Inflammatory macrophage (primary cell): ENCODE measurements at regions not wholly inside any gene's neighbourhood (a gene's known extent, or its start where the extent isn't known, plus 50 kb on each side); places are given as distances from the start of the nearest gene placed in this dataset.
"Not testable (repeated sequence)": the region's sequence is repeated elsewhere in the genome, so short reads cannot be mapped to it uniquely, and the experiment has no call there.

Experiments
- DNase-seq, 2 donors: peaks; one replicate each; pipeline ENCODE4 v3.0.0-alpha.2; 2020 to 2022

DNA sequence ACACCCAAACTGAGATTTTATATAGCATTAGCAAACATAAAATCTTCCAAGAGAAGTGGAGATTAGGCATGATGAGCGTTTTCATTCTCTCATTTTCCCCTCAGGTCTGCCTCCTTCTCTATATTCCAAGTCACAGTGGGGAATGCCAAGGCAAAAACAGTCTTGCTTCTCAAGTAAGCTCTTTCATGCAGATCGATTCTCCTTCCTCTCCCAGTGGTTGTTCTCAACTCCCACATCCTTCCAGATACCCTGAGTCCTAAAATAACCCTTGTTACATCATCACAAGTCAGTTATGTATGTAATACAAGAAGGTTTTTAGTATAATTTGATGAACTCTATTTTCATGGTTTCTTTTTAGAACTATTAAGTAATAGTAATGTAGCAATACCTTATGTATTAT, 150.6 kb downstream of the TXNL1 start:
- DNase-seq: peak; percentile 13 to 31

DNA sequence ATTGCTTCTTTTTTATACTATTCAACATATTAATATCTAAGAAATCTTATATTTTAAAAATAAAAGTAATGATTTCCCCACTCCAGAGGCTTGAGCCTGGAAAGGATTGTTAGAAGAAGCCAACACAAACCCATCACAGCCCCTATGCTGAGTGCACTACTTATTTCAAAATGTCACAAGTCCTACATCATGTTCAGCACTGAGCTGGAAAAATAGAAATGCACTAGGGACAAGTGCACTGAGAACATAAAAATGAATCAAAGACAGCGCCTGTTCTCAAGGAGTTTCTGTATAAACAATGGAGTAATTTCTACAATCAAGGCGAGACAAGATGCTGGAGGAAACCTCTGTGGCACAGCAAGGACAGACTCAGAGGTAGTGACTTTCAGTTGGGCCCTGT, 155.0 kb downstream of the TXNL1 start:
- DNase-seq: no peak

- not testable (repeated sequence) for DNase-seq
Observed at GRCh38 chr18:56482813-56483212, 155.6 kb downstream of the TXNL1 start.

GRCh38 chr18:56481751-56482150, 156.6 kb downstream of the TXNL1 start:
- DNase-seq: no peak

DNA sequence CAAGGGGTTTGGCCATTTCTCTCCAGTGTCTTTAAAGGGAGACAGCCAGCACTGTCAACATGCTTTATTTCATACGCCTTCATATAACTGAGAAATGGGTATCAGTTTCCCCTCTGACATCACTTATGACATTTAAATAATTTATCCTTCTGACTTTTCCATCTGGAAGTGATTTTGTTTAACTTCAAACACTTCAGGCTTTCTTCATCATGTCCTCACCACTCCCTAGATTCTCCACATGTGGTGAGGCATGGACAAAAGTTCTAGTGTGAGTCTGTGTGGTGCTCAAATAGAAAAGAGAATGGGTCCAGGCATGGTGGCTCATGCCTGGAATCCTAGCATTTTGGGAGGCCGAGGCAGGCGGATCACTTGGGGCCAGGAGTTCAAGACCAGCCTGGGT, 158.6 kb downstream of the TXNL1 start:
- DNase-seq: no peak

- DNase-seq: no peak
Observed at GRCh38 chr18:56475250-56475649, 163.1 kb downstream of the TXNL1 start.

- DNase-seq: peak; percentile 13 to 34
Observed at GRCh38 chr18:56473400-56474024, 164.9 kb downstream of the TXNL1 start.

DNA sequence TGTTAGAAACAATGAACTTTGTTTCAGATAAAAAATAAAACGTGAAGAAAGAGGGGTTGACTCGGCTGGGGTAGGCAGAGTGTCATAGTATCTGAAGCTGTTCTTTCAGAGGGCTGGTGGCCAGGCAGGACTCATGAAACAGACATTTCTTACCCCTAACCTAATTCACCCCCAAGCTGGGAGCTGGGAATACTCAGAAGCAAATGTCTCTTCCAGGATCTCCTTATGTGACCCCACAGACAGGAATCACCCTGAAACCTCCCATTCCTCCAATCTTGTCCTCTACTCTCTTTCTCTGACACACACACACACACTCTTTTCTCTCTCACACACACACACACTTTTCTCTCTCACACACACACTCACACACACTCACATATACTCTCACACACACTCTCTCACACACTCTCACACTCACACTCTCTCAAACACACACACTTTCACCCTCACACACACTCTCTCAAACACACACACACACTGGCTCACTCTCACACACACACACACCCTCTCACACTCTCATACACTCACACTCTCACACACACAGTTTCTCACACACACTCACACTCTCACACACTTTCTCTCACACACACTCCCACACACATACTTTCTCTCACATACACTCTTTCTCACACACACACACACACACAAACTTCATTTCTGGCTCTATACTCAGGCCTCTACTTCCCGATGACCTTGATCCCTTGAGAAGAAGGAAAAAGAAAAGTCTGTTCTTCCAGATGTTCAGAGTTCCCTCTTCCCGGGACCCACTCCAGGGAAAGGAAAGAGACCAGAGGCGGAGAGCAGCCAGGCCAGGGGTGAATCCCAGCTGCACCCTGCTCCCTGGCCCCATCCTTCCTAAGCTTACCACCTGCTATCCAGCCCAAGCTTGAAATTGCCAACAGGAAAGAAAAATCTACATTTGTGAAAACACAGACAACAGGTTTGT, 167.7 kb downstream of the TXNL1 start:
- no peak for DNase-seq

DNA sequence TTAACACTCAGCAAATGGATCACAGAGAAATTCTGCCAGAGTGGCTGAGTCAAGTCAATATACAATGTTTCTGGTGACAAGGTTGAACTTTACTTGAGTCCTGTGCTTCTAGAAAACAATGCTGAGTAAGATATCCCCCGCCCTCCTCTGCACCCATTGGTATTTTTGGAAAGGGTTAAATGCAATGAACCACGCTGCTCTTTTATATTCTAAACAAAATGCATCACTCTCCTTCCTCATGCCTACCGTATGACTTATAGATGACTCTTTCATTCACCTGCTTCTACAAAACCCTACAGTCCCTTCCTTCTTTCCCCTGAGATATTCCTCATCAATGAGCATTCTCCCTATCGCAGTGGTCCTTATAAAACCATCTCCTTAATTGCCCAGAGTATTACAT, 168.8 kb downstream of the TXNL1 start:
- DNase-seq: no peak

- peak; percentile 76 to 94 for DNase-seq
Observed at GRCh38 chr18:56468396-56468795, 170.0 kb downstream of the TXNL1 start.

DNA sequence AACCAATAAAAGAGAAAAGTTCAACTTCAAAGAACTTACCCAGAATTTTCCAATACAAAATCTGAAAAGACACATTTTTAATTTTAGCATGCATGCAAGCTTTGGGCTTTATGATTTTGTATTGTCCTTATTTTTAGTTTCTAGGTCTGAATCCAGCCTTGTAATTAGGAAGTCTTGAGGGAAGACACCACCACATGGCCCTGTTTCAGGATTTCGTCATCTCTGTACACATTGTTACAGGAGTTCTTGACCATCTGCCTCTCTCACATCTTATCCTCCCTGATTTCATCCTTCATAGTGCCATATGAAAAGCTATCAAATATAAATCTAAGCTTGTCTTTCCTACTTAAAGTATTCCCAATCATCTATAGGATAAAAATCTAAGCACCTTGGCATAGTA, 176.1 kb downstream of the TXNL1 start:
- DNase-seq: no peak

GRCh38 chr18:56461151-56461550, 177.2 kb downstream of the TXNL1 start:
- DNase-seq: no peak

DNA sequence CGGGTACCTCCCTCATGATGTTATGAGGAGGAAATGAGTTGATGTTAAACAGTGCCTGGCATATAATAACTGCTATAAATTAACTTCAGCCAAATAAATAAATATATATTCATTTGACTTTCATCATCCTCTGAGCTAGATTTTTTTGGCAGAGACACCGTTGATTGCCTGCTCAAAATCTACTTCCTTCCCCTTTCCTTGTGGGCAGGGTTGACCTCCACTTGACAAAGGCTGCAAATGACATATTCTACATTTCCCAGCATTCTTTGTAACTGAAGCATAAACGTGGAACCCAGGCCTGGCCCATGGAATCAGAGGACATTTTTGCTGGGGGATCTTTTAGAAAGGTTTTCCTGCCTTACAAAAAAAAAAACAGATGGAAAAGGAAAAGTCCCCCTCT, 177.8 kb downstream of the TXNL1 start:
- DNase-seq: peak in 1 of 2 donors; percentile 55

DNA sequence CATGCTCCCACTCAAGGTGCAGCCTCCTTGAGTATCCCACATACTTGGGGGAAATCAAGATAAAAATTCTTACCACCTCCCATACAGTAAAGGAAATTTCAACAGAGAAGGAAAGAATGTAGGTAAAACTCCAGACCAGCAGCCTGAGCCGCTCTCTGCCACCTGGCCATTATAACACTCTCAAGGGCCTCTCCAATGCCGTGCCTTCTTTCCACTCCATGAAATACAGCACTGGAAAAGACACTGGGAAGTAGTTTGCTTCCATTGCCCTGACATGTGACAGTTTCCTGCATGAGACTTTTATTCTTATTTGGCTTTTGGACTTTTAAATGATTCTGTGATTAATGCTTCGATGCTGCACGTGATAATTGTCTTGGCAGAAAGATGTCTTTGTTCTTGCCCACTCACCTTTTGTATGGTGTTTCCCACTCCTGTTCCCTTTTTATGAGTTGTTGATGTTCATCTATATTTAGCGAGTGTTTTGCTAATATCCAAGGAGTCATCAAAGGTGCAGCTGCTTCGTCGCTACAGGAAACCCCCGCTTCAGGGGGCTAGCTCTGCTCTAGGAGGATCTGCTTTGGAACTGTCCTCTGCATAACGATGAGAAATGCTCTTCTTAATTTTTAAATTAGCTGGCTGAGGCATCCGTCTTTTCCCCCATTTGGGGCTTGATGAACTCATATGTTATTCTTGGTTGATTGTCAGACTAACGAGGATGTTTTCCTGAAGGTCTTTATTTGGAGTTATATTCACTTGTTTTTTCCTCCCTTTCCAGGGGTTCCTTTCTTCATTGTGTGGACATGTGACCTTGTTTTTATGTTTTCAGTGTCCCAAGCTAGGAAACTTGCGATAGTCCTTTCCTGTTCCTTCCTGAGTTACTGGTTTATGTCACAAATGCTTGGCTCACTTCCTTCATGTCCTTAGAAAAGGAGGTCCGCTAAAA, 179.4 kb downstream of the TXNL1 start:
- no peak for DNase-seq

GRCh38 chr18:56455874-56456273, 182.5 kb downstream of the TXNL1 start:
- DNase-seq: no peak

DNA sequence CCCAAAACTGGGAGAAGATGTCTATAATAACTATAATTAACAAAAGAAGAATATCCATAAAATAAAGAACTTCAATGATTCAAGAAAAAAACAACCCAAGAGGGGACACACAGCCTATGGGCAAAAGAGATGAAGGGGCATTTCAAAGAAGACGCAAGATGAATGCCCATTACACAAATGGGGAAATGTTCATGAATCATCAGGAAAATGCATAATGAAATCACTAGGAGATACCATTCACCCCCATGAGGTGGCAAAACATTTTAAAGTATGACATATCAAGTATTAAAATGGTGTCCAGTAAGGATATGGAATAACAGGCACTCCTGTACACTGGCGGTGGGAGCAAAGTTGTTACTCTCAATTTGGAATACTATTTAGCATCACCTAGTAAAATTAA, 183.3 kb downstream of the TXNL1 start:
- DNase-seq: peak in 1 of 2 donors; percentile 31

DNA sequence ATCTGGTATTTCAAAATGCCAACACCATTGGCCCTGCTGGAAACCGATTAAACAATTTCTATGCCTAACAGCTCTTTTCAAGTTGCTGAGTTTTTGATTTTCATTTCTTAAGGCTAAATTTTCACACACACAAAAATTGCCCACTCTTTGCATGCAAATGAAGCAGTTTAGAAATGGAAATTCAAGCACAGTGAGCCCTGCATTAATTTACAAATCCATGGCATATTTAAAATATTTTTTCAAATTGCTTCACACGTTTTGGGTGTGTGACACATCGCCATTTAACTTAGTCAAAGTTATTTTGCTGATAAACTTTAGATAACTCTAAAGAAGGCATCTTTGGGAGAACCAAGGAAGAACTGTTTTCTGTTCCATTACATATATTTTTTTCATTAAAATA, 184.8 kb downstream of the TXNL1 start:
- DNase-seq: no peak

GRCh38 chr18:56451188-56451587, 187.2 kb downstream of the TXNL1 start:
- DNase-seq: no peak

- DNase-seq: no peak
Observed at GRCh38 chr18:56448751-56449150, 189.6 kb downstream of the TXNL1 start.

GRCh38 chr18:56445422-56445821, 193.0 kb downstream of the TXNL1 start:
- DNase-seq: no peak

- DNase-seq: peak; percentile 24 to 41
Observed at GRCh38 chr18:56444201-56444600, 194.2 kb downstream of the TXNL1 start.

GRCh38 chr18:56443166-56443907, 195.1 kb downstream of the TXNL1 start:
- no peak for DNase-seq
